Stimulated activated CD8-positive, alpha-beta memory T cell treated with anti-CD3 and anti-CD28 coated beads, Interleukin-15, amount 100 ng/mL, for 24 hours (primary cell): ENCODE measurements at regions not wholly inside any gene's neighbourhood (a gene's known extent, or its start where the extent isn't known, plus 50 kb on each side); places are given as distances from the start of the nearest gene placed in this dataset.
"Not testable (repeated sequence)": the region's sequence is repeated elsewhere in the genome, so short reads cannot be mapped to it uniquely, and the experiment has no call there.

Experiments used
- DNase-seq: peaks from one replicate; pipeline ENCODE4 v3.0.0-alpha.2; 2020; ENCODE audit warnings: low read depth

GRCh38 chr15:77944002-77944867 lies 133.3 kb downstream of the TBC1D2B start:
- DNase-seq: peak; percentile 17

- no peak for DNase-seq
Measured at GRCh38 chr15:77942611-77943211, 134.8 kb downstream of the TBC1D2B start.

GRCh38 chr15:77941090-77941827 lies 136.3 kb downstream of the TBC1D2B start:
- DNase-seq: not testable (repeated sequence)

GRCh38 chr15:77940381-77940947 lies 137.0 kb downstream of the TBC1D2B start:
- no peak for DNase-seq

GRCh38 chr15:77939851-77940250 lies 137.7 kb downstream of the TBC1D2B start:
- DNase-seq: no peak

GRCh38 chr15:77939026-77939425 lies 138.5 kb downstream of the TBC1D2B start:
- not testable (repeated sequence) for DNase-seq

GRCh38 chr15:77938546-77938945 lies 139.0 kb downstream of the TBC1D2B start:
- not testable (repeated sequence) for DNase-seq

GRCh38 chr15:77936567-77936966 lies 140.9 kb downstream of the TBC1D2B start:
- DNase-seq: not testable (repeated sequence)

GRCh38 chr15:77934516-77934915 lies 143.0 kb downstream of the TBC1D2B start:
- not testable (repeated sequence) for DNase-seq

GRCh38 chr15:77930907-77931306 lies 146.6 kb downstream of the TBC1D2B start:
- not testable (repeated sequence) for DNase-seq

GRCh38 chr15:77930490-77930889 lies 147.0 kb downstream of the TBC1D2B start:
- DNase-seq: not testable (repeated sequence)

- DNase-seq: not testable (repeated sequence)
Measured at GRCh38 chr15:77926789-77927188, 150.7 kb downstream of the TBC1D2B start.

- not testable (repeated sequence) for DNase-seq
Measured at GRCh38 chr15:77926296-77926695, 151.2 kb downstream of the TBC1D2B start.

- not testable (repeated sequence) for DNase-seq
Measured at GRCh38 chr15:77925101-77925500, 152.4 kb downstream of the TBC1D2B start.

GRCh38 chr15:77921664-77922063 lies 155.8 kb downstream of the TBC1D2B start:
- DNase-seq: no peak

GRCh38 chr15:77916966-77917635 lies 160.4 kb downstream of the TBC1D2B start:
- DNase-seq: not testable (repeated sequence)

- not testable (repeated sequence) for DNase-seq
Measured at GRCh38 chr15:77915961-77916330, 161.6 kb downstream of the TBC1D2B start.

GRCh38 chr15:77915261-77915960 lies 162.1 kb downstream of the TBC1D2B start:
- DNase-seq: no peak

- not testable (repeated sequence) for DNase-seq
Measured at GRCh38 chr15:77914531-77914930, 163.0 kb downstream of the TBC1D2B start.

GRCh38 chr15:77910030-77910911 lies 167.2 kb downstream of the TBC1D2B start:
- peak; percentile 37 for DNase-seq
